Caco-2 (cell line): ENCODE measurements at regions not wholly inside any gene's neighbourhood (a gene's known extent, or its start where the extent isn't known, plus 50 kb on each side); places are given as distances from the start of the nearest gene placed in this dataset.
A peak's percentile ranks its signal among the peaks of the same experiment; 100 is the strongest.

Source experiments
- BruUV-seq: library from RNA; stranded (reverse); fragments of 400-500 nt; replicated peaks from 2 replicates; lab custom pipeline; 2021; lab: Mats Ljungman, UMichigan
- CTCF ChIA-PET: fragments of 300-600 bp; sonication (Branson Sonifier 250); formaldehyde crosslinking; loops from one replicate; lab custom pipeline; 2022; ENCODE audit warnings: antibody characterized with exemption; lab: Charles Lee
- POLR2A ChIA-PET: fragments of 300-600 bp; sonication (Branson Sonifier 250); formaldehyde crosslinking; loops from one replicate; lab custom pipeline; 2022; ENCODE audit warnings: antibody characterized with exemption; lab: Charles Lee
- DNase-seq, 2 experiments: peaks; one replicate each; pipeline versions ENCODE4 v3.0.0 to v3.0.0-alpha.2; 2020 to 2022
- H3K27me3 ChIP-seq: replicated peaks from 2 replicates; pipeline ENCODE4 v1.6.0; 2011; ENCODE audit warnings: low read length; ENCODE audit not compliant: control insufficient read depth, insufficient read depth
- H3K36me3 ChIP-seq: 2 replicates; pipeline ENCODE4 v1.5.1; 2011; ENCODE audit warnings: low read length; ENCODE audit not compliant: control insufficient read depth, insufficient read depth
- H3K4me1 ChIP-seq: fragments of 250-450 bp; sonication (Bioruptor Pico); 2 replicates; pipeline ENCODE4 v1.5.1; 2020; ENCODE audit warnings: mild to moderate bottlenecking
- H3K4me3 ChIP-seq: 2 replicates; pipeline ENCODE4 v1.5.1; 2011; ENCODE audit warnings: low read depth, mild to moderate bottlenecking, control low read depth, low read length
- H3K9me3 ChIP-seq: fragments of 250-450 bp; sonication (Bioruptor Pico); 2 replicates; pipeline ENCODE4 v1.5.1; 2020; ENCODE audit warnings: mild to moderate bottlenecking, moderate library complexity
- H3K27ac Mint-ChIP-seq: one replicate; pipeline ENCODE4 v1.8.0; 2022; ENCODE audit warnings: mixed read lengths; ENCODE audit not compliant: unreplicated experiment
- H3K27me3 Mint-ChIP-seq: one replicate; pipeline ENCODE4 v1.8.0; 2022; ENCODE audit warnings: mixed read lengths; ENCODE audit not compliant: insufficient read depth, unreplicated experiment
- H3K36me3 Mint-ChIP-seq: one replicate; pipeline ENCODE4 v1.8.0; 2022; ENCODE audit warnings: mild to moderate bottlenecking, mixed read lengths; ENCODE audit not compliant: insufficient read depth, unreplicated experiment
- H3K4me1 Mint-ChIP-seq: one replicate; pipeline ENCODE4 v1.8.0; 2022; ENCODE audit warnings: low read depth, mixed read lengths; ENCODE audit not compliant: unreplicated experiment
- H3K4me3 Mint-ChIP-seq: one replicate; pipeline ENCODE4 v1.8.0; 2022; ENCODE audit warnings: mild to moderate bottlenecking, moderate library complexity, mixed read lengths; ENCODE audit not compliant: unreplicated experiment
- H3K9me3 Mint-ChIP-seq: one replicate; pipeline ENCODE4 v1.8.0; 2022; ENCODE audit warnings: mixed read lengths; ENCODE audit not compliant: unreplicated experiment
- CTCF ChIP-seq, 2 experiments: fragments of 200-600 bp in 1 of 2; IDR thresholded peaks; 1 replicate in 1 of 2; 2 replicates in 1 of 2; pipeline versions ENCODE4 v1.5.1 to v1.8.0; 2011 to 2022; ENCODE audit warnings: antibody characterized with exemption in 1 of 2, control low read depth in 1 of 2, inconsistent platforms in 1 of 2, low read depth in 1 of 2, low read length in 1 of 2, mild to moderate bottlenecking in 1 of 2, moderate library complexity in 1 of 2; ENCODE audit not compliant: insufficient read depth in 1 of 2, severe bottlenecking in 1 of 2, unreplicated experiment in 1 of 2
- intact Hi-C: fragments of 100-400 bp; cut with micrococcal nuclease; formaldehyde crosslinking; loops from one replicate; pipeline ENCODE4 v1.10.0; 2022; ENCODE audit not compliant: unreplicated experiment

- BruUV-seq = no TSS peak
- CTCF ChIA-PET = no interaction called here
These were observed 199.4 kb downstream of the ANAPC1 start for GRCh38 chr2:111684611-111685010.

GRCh38 chr2:111685342-111685741, 198.7 kb downstream of the ANAPC1 start:
- ChIA-PET POLR2A (no interaction called here), CTCF (no interaction called here)
- intact Hi-C loops = no loop called here
- TF ChIP-seq CTCF (IDR thresholded peaks at IDR 0.05; ENCODE audit: insufficient read depth in 1 of 2, low read depth in 1 of 2, low read length in 1 of 2, severe bottlenecking in 1 of 2, unreplicated experiment in 1 of 2) = no peak
- Histone ChIP-seq H3K4me1 (peaks cover 6% of the 10 kb centered on the region), H3K4me3 (no peak overlapping the region), H3K27me3 (no peaks in the 10 kb centered on the region), H3K36me3 (no peaks in the 10 kb centered on the region), H3K9me3 (no peaks in the 10 kb centered on the region)
- H3K4me1 Mint-ChIP-seq = no peaks in the 10 kb centered on the region
- H3K36me3 Mint-ChIP-seq = no peaks in the 10 kb centered on the region
- DNase-seq = peak in 1 of 2 experiments; percentile 22
- H3K27ac Mint-ChIP-seq = no peak overlapping the region
- H3K4me3 Mint-ChIP-seq = no peak overlapping the region
- no TSS peak for BruUV-seq
- no peaks in the 10 kb centered on the region for H3K9me3 Mint-ChIP-seq
- H3K27me3 Mint-ChIP-seq = no peaks in the 10 kb centered on the region

More at GRCh38 chr2:111684611-111685010, 199.4 kb downstream of the ANAPC1 start:
- H3K36me3 Mint-ChIP-seq = no peaks in the 10 kb centered on the region
- Histone ChIP-seq H3K36me3 (no peaks in the 10 kb centered on the region), H3K9me3 (no peaks in the 10 kb centered on the region), H3K4me1 (peaks cover 6% of the 10 kb centered on the region), H3K4me3 (no peak overlapping the region), H3K27me3 (no peaks in the 10 kb centered on the region)
- no peak for DNase-seq
- H3K4me3 Mint-ChIP-seq = no peak overlapping the region
- H3K27me3 Mint-ChIP-seq = no peaks in the 10 kb centered on the region
- POLR2A ChIA-PET = no interaction called here
- no peak overlapping the region for H3K27ac Mint-ChIP-seq
- TF ChIP-seq CTCF (IDR thresholded peaks at IDR 0.05; ENCODE audit: insufficient read depth in 1 of 2, low read depth in 1 of 2, low read length in 1 of 2, severe bottlenecking in 1 of 2, unreplicated experiment in 1 of 2) = no peak
- no peaks in the 10 kb centered on the region for H3K9me3 Mint-ChIP-seq
- H3K4me1 Mint-ChIP-seq = no peaks in the 10 kb centered on the region
- intact Hi-C loops = no loop called here

GRCh38 chr2:111686994-111687393, 197.0 kb downstream of the ANAPC1 start:
- no peak for TF ChIP-seq CTCF (IDR thresholded peaks at IDR 0.05; ENCODE audit: insufficient read depth in 1 of 2, low read depth in 1 of 2, low read length in 1 of 2, severe bottlenecking in 1 of 2, unreplicated experiment in 1 of 2)
- Histone ChIP-seq H3K27me3 (no peaks in the 10 kb centered on the region), H3K9me3 (no peaks in the 10 kb centered on the region), H3K4me3 (no peak overlapping the region), H3K4me1 (peaks cover 6% of the 10 kb centered on the region), H3K36me3 (no peaks in the 10 kb centered on the region)
- intact Hi-C loops = no loop called here
- H3K4me3 Mint-ChIP-seq = no peak overlapping the region
- CTCF ChIA-PET = no interaction called here
- H3K9me3 Mint-ChIP-seq = no peaks in the 10 kb centered on the region
- peaks cover 2% of the 10 kb centered on the region for H3K27me3 Mint-ChIP-seq
- POLR2A ChIA-PET = no interaction called here
- BruUV-seq = no TSS peak
- no peak for DNase-seq
- no peaks in the 10 kb centered on the region for H3K36me3 Mint-ChIP-seq
- no peak overlapping the region for H3K27ac Mint-ChIP-seq
- no peaks in the 10 kb centered on the region for H3K4me1 Mint-ChIP-seq
